LNCAP (cell line): ENCODE measurements at regions not wholly inside any gene's neighbourhood (a gene's known extent, or its start where the extent isn't known, plus 50 kb on each side); places are given as distances from the start of the nearest gene placed in this dataset.

ENCODE experiments used
- CTCF ChIP-seq: fragments of 450-650 bp; IDR thresholded peaks from 2 replicates; pipeline ENCODE4 v1.5.1; 2017; ENCODE audit warnings: mild to moderate bottlenecking

DNA sequence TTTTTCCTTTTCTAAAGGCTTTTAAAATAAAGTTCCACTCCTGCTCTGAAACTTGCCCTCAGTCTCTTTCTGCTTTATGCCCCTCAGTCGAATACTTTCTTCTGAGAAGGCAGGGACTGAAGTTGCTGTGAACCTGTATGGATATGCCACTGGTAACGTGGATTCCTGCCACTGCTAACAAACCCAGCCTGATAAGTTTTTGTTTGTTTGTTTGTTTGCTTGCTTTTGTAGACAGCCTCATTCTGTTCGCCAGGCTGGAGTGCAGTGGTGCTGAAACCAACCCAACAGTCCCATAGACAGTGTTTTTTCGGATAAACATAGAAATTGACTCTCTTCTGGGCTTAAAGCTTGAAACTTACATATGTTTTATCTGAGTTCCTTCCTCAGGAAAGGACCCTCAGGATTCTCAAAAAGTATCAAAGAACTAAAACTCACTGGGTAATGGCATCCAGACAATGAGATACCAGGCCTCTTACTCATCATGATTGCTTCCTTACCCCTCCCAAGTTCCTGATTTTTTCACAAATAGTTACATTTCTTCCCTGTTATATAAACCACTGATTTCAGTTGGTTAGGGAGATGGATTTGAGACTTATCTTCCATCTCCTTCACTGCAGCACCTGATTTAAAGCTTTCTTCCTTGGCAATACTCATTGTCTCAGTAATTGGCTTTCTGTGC lies 273.6 kb downstream of the SDHAF3 start:
- TF ChIP-seq CTCF, result no peak

GRCh38 chr7:97401398-97401797 lies 283.9 kb downstream of the SDHAF3 start:
- no peak for TF ChIP-seq CTCF

GRCh38 chr7:97405835-97406234 lies 288.3 kb downstream of the SDHAF3 start:
- no peak for TF ChIP-seq CTCF

DNA sequence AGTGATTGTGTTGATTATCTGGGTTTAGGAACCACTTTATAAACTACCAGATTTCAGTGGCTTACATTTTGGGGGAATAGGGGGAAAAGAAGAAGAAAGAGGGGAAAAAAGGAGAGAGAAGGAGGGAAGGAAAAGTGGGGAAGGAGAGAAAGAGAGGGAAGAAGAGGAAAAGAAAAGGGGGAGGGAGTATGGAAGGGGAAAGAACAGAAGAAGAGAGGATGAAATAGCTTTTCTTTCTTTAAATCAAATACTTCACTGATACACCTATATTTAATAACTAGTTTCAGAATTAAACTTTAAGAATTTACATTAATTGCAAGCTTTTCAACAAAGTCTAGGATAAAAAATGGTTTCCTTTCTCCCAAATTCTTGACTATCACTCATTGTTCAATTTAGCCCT lies 289.6 kb downstream of the SDHAF3 start:
- no peak for TF ChIP-seq CTCF

GRCh38 chr7:97409346-97409745 lies 291.8 kb downstream of the SDHAF3 start:
- no peak for TF ChIP-seq CTCF

DNA sequence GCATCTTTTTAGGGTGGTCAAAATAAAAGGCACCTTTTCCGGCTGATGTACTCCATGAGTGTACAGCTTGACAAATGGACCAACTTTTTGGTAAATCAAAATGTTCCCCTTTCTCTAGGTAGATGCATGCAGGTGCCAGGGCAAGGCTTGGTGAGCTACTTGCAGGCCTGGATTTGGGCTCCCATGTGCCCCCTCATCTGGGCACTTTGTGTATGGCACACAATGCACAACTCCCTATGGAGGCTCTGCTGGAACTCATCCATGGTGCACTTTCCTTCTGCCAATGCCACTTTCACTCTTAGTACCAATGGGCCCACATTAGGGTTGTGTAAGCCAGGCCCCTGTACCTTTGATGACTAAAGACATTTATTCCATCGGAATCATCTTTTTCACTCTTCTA lies 300.8 kb downstream of the SDHAF3 start:
- TF ChIP-seq CTCF, result no peak

DNA sequence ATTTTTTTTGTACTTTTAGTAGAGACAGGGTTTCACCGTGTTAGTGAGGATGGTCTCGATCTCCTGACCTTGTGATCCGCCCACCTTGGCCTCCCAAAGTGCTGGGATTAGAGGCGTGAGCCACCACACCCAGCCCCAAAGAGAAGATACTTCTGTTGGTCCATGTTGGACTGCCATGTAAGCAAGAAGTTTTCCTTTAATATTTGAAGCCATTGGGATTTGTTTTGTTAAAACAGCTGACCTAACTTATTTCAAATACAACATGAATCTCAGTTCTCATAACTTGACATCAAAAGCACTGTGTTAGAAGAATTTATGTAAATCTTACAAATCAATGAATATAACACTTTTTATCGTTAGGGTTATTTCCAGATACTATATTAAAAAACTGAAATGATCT lies 302.4 kb downstream of the SDHAF3 start:
- TF ChIP-seq CTCF, result no peak
